T-helper 1 cell treated with Interleukin-12 subunit alpha and Interleukin-12 subunit beta and Interleukin-4 antibody, amounts not matched to agents 30 μg/mL and 1 μg/mL, for 36 hours (primary cell): ENCODE measurements at regions not wholly inside any gene's neighbourhood (a gene's known extent, or its start where the extent isn't known, plus 50 kb on each side); places are given as distances from the start of the nearest gene placed in this dataset.
"Not testable (repeated sequence)": the region's sequence is repeated elsewhere in the genome, so short reads cannot be mapped to it uniquely, and the experiment has no call there.

Source experiments
- H3K27ac Mint-ChIP-seq: one replicate; pipeline ENCODE4 v1.8.0; 2021; ENCODE audit warnings: mild to moderate bottlenecking, mixed read lengths
- H3K27me3 Mint-ChIP-seq: one replicate; pipeline ENCODE4 v1.8.0; 2021; ENCODE audit warnings: low read depth, mixed read lengths
- H3K36me3 Mint-ChIP-seq: one replicate; pipeline ENCODE4 v1.8.0; 2021; ENCODE audit warnings: low read depth, mixed read lengths
- H3K4me1 Mint-ChIP-seq: one replicate; pipeline ENCODE4 v1.8.0; 2021; ENCODE audit warnings: low read depth, mixed read lengths
- H3K4me3 Mint-ChIP-seq: one replicate; pipeline ENCODE4 v1.8.0; 2021; ENCODE audit warnings: mild to moderate bottlenecking, moderate library complexity, mixed read lengths
- H3K9me3 Mint-ChIP-seq: one replicate; pipeline ENCODE4 v1.8.0; 2021; ENCODE audit warnings: mixed read lengths

GRCh38 chr1:149218080-149218988, 115.0 kb upstream of the NBPF9 start:
- H3K4me3 Mint-ChIP-seq, H3K27me3 Mint-ChIP-seq, H3K4me1 Mint-ChIP-seq, H3K36me3 Mint-ChIP-seq, H3K27ac Mint-ChIP-seq, H3K9me3 Mint-ChIP-seq: not testable (repeated sequence)

DNA sequence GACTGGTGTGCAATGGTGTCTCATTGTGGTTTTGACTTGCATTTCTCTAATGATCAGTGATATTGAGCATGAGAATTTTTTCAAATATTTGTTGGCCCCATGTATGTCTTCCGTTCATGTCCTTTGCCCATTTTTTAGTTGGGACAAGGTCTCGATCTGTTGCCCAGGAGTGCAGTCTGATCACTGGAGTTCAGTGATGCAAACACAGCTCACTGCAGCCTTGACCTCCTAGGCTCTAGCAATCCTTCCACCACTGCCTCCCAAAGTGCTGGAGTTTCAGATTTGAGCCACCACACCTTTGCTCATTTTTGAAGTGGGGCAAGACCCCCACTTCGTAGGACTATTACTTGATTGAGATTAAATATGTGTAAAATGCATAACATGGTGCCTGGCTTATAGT, 116.2 kb upstream of the NBPF9 start:
- H3K27ac Mint-ChIP-seq, H3K4me1 Mint-ChIP-seq, H3K36me3 Mint-ChIP-seq, H3K4me3 Mint-ChIP-seq, H3K27me3 Mint-ChIP-seq, H3K9me3 Mint-ChIP-seq: not testable (repeated sequence)

- H3K27me3 Mint-ChIP-seq, H3K36me3 Mint-ChIP-seq, H3K27ac Mint-ChIP-seq, H3K9me3 Mint-ChIP-seq, H3K4me1 Mint-ChIP-seq, H3K4me3 Mint-ChIP-seq: not testable (repeated sequence)
These were observed 117.2 kb upstream of the NBPF9 start for GRCh38 chr1:149220463-149221074.

DNA sequence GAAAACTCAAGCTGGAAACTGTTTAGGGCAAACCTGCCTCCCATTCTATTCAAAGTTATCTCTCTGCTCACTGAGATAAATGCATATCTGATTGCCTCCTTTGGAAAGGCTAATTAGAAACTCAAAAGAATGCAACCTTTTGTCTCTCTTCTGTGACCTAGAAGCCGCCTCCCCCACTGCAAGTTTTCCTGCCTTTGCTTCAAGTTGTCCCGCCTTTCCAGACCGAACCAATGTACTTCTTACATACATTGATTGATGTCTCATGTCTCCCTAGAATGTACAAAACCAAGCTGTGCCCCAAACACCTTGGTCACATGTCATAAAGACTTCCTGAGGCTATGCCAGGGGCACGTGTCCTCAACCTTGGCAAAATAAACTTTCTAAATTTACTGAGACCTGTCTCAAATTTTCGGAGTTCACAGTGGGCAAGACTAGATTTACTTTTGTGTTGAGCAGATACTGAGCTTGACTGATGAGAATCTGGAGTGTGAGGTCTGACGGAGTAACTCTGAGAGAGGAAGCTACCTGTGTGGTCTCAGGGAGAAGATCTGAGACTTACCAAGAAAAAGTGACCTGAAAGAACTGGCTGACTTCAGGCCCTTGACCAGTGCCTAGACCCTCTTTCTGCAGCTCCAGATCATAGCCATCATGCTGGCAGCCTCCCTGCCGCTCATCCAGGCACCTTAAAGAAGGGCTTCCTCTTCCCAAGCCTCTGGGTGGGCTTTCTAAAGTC, 124.7 kb upstream of the NBPF9 start:
- not testable (repeated sequence) for H3K4me1 Mint-ChIP-seq, H3K27me3 Mint-ChIP-seq, H3K4me3 Mint-ChIP-seq, H3K36me3 Mint-ChIP-seq, H3K27ac Mint-ChIP-seq, H3K9me3 Mint-ChIP-seq

DNA sequence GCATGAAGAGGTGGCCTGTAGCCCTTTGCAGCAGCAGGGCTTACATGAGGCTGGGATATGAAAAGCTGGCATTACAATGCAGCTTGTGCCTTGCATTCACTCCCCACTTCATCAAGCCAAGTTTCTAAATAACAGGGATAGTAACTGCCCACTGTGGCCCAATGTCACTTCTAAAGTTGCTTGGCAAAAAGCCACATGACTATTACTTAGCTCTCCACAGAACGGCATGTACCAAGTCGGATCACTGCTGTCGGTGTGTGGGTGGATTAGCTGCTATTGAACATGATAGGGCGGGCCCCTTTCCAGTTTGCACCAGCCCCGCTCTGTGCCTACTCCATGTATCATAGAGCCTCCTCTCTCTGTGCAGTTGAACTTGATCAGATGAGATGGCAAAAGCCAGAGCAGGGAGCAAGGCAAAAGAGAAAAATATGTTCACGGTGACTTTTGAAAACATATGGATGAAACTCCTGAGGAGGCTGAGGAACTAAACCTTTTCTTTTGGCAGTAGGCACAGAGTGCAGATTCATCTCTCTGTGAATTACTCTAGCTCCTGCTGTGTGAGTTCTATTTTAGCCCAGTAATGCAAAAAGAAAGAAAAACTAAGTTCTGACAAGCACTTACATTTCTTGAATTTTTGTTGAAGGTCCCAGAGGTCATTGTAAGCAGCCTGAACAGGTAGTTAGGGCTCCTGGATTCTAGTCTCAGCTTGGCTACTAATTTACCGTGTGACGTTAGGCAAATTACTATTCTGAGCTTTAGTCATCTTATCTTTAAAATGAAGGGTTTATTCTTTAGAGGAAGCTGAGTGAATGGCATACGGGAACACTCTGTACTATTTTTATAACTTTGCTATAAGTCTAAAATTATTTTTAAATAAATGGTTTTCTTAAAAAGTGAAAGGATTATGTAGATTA, 125.6 kb upstream of the NBPF9 start:
- not testable (repeated sequence) for H3K36me3 Mint-ChIP-seq, H3K27ac Mint-ChIP-seq, H3K9me3 Mint-ChIP-seq, H3K27me3 Mint-ChIP-seq, H3K4me3 Mint-ChIP-seq, H3K4me1 Mint-ChIP-seq

DNA sequence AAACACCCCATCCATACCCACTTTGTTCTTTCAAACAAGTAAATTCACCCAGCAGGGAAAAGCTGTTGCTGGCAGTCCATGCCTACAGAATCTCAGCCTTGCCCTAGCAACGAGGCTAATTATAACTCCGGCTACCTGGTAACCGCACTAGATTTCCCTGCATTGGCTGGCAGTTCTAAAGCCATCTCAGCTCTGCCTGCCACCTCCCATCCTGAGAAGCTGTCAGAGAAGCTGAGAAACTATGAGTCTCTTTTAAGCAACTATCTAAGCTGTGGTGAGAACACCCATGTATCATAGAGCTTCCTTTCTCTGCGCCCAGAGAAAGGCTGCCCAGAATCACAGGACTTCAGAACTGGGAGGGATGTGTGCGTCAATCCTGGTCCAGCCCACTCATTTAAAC, 126.5 kb upstream of the NBPF9 start:
- not testable (repeated sequence) for H3K9me3 Mint-ChIP-seq, H3K27ac Mint-ChIP-seq, H3K4me1 Mint-ChIP-seq, H3K36me3 Mint-ChIP-seq, H3K4me3 Mint-ChIP-seq, H3K27me3 Mint-ChIP-seq

DNA sequence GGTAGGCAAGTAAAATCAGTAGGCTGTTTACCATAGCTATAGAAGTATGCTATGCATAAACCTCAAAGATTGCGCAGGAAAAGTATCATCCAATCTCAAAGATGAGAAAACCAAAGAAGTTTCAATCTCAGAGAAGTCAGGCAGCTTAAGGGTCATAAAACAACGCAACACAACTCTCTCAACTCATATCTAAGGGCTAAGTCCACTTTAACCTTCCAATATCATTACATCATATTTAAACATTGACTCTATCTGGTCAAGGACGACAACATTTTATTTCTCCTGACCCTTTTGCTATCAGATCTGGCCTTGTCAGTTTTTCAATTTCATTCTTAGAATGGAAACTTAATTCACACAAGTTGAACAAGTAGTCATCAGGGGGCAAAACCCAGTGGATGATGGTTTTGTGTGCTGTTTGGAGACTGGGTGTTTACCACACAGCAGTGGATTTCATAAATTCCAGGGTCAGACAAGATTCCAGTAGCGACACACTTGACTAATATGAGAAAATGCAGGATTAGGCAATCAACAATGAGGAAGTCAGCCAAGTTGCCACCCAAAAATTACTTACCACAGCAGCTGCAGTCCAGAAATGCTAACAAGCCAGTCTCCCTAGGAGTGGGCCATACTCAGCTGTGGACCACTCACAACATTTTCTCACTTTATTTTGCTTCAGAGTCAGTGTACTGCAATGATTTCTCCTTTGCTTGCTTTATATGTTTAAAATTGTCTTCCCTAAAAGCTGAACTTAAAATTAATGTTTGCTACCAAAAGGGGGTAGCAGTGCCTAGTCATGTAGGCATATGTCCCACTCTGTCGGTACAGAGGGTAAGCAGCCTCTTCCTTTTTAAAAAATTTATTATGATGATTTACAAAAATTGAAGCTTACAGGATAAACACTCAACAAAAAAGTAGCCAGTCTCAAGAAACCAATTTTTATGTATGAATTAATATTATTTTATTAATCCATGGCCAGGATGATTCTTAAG, 131.9 kb upstream of the NBPF9 start:
- H3K4me3 Mint-ChIP-seq, H3K27ac Mint-ChIP-seq, H3K36me3 Mint-ChIP-seq, H3K4me1 Mint-ChIP-seq, H3K27me3 Mint-ChIP-seq, H3K9me3 Mint-ChIP-seq: not testable (repeated sequence)

DNA sequence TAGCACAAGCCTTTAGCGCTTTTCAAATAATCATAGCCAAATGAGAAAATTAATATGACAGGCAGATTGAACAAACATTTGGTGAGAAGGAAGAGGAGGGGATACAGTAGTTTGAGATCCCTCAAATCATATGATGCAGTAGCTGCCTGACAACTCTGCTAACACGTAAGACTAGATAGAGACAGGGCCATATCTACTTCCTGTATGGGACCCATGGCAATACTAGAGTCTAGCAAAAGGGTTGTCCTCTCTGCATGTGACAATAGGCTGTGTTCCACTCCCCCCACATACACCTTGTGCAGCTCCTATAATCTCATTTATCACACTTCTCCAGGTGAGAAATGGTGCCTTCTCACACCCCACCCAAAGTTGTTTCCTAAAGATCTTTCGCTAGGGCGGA, 134.2 kb upstream of the NBPF9 start:
- H3K27me3 Mint-ChIP-seq, H3K4me3 Mint-ChIP-seq, H3K9me3 Mint-ChIP-seq, H3K4me1 Mint-ChIP-seq, H3K27ac Mint-ChIP-seq, H3K36me3 Mint-ChIP-seq: not testable (repeated sequence)

DNA sequence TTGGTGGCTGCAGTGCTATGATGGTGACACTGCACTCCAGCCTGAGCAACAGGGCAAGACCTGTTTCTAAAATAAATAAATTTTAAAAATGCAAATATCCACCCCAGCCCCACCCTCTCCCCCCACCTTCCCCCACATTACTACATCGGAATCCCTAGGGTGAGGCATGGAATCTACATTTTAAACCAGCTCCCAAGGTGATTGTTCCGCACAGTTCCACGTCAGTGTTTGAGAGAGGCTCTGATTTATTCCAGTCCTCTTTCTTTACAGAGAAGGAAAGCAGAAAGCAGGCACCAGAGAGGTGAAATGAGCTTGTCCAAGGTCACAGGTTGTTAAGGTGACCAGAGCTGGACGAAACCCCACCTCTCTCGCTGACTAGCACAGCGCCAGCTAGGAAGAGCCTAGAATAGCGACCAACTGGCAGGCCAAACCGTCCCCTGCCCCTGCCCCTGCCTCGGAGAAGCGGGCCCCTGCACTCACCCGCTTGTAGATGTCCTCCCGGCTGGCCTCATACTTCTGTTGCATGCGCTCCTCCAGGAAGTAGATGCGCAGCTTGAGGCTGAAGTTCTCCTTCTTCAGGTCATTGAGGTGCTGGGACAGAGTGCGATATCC, 136.7 kb upstream of the NBPF9 start:
- H3K27me3 Mint-ChIP-seq, H3K9me3 Mint-ChIP-seq, H3K4me1 Mint-ChIP-seq, H3K36me3 Mint-ChIP-seq, H3K4me3 Mint-ChIP-seq, H3K27ac Mint-ChIP-seq: not testable (repeated sequence)

- H3K36me3 Mint-ChIP-seq, H3K9me3 Mint-ChIP-seq, H3K4me3 Mint-ChIP-seq, H3K27ac Mint-ChIP-seq, H3K27me3 Mint-ChIP-seq, H3K4me1 Mint-ChIP-seq: not testable (repeated sequence)
These were observed 137.2 kb upstream of the NBPF9 start for GRCh38 chr1:149240530-149240929.

DNA sequence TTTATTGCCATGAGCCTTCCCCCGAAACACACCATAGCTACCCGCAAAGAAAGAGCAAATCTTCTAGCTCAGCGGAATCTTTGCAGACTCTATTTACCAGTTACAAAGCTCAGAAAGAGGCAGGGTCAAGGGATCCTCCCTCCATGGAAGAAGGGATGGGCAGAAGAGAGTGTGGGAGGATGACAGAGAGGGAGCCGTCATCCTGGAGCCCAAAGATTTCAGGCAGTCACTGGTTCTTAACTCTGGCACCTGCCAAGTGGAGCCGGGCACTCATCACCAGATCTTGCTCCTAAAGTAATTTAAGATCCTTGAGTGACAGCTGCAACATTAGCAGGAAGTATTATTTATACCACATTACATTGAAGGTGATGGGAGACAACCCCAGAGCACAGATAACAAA, 137.9 kb upstream of the NBPF9 start:
- not testable (repeated sequence) for H3K36me3 Mint-ChIP-seq, H3K9me3 Mint-ChIP-seq, H3K4me1 Mint-ChIP-seq, H3K27ac Mint-ChIP-seq, H3K4me3 Mint-ChIP-seq, H3K27me3 Mint-ChIP-seq

GRCh38 chr1:149243572-149243971, 140.2 kb upstream of the NBPF9 start:
- not testable (repeated sequence) for H3K4me1 Mint-ChIP-seq, H3K9me3 Mint-ChIP-seq, H3K4me3 Mint-ChIP-seq, H3K27ac Mint-ChIP-seq, H3K36me3 Mint-ChIP-seq, H3K27me3 Mint-ChIP-seq

DNA sequence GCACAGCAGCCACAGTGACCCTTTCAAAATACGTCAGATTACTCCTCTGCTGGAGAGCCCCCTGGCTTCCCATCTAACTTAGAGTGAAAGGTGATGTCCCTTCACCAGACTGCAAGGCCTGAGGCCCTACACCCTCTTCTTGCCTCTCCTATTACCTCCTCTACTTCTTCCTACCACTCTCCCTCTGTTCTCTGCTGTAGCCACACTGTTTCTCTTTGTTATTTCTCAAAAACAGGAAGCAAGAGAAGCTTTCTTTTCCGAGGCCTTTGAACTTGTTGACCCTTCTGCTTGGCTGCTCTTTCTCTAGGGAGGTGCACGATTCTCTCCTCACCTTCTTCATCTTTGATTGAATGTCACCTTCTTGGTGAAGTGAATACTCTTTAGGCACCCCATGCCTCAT, 141.3 kb upstream of the NBPF9 start:
- H3K4me1 Mint-ChIP-seq, H3K4me3 Mint-ChIP-seq, H3K27me3 Mint-ChIP-seq, H3K27ac Mint-ChIP-seq, H3K36me3 Mint-ChIP-seq, H3K9me3 Mint-ChIP-seq: not testable (repeated sequence)
